ENCODE measurements at regions not wholly inside any gene's neighbourhood (a gene's known extent, or its start where the extent isn't known, plus 50 kb on each side); places are given as distances from the start of the nearest gene placed in this dataset.

GRCh38 chr5:110956913-110957813, 114.3 kb upstream of the TSLP start:
- ATAC-seq: no peak

GRCh38 chr5:110957934-110958333, 113.6 kb upstream of the TSLP start:
- no peak for ATAC-seq
- TF ChIP-seq TCF4 (CRISPR knock-in tag; IDR thresholded peaks at IDR 0.05; ENCODE audit: borderline replicate concordance) (no peak), ISL1 (CRISPR knock-in tag; IDR thresholded peaks at IDR 0.05) (peak; percentile 70)

More at GRCh38 chr5:110956913-110957813, 114.3 kb upstream of the TSLP start:
- TF ChIP-seq CSDC2 (CRISPR knock-in tag; IDR thresholded peaks at IDR 0.05) (no peak), ZNF565 (CRISPR knock-in tag; conservative IDR thresholded peaks at IDR 0.05; ENCODE audit: low read depth) (no peak), POU6F1 (CRISPR knock-in tag; IDR thresholded peaks at IDR 0.05; ENCODE audit: borderline replicate concordance, low read depth) (no peak), RARB (CRISPR knock-in tag; IDR thresholded peaks at IDR 0.05) (no peak), ZFP30 (CRISPR knock-in tag; IDR thresholded peaks at IDR 0.05) (no peak), ESRRG (CRISPR knock-in tag; IDR thresholded peaks at IDR 0.05) (no peak), BACH2 (CRISPR knock-in tag; IDR thresholded peaks at IDR 0.05; ENCODE audit: borderline replicate concordance) (no peak), TSHZ2 (CRISPR knock-in tag; IDR thresholded peaks at IDR 0.05) (no peak), TCF4 (CRISPR knock-in tag; IDR thresholded peaks at IDR 0.05; ENCODE audit: borderline replicate concordance) (no peak), ISL1 (CRISPR knock-in tag; IDR thresholded peaks at IDR 0.05) (no peak), ZNF70 (CRISPR knock-in tag; IDR thresholded peaks at IDR 0.05) (no peak), OSR1 (CRISPR knock-in tag; IDR thresholded peaks at IDR 0.05) (no peak), GLIS3 (CRISPR knock-in tag; IDR thresholded peaks at IDR 0.05) (no peak)

- no peak for TF ChIP-seq ZFP3 (CRISPR knock-in tag; IDR thresholded peaks at IDR 0.05)
- TF ChIP-seq ISL1 (CRISPR knock-in tag; IDR thresholded peaks at IDR 0.05): no peak
- TF ChIP-seq GLIS3 (CRISPR knock-in tag; IDR thresholded peaks at IDR 0.05): no peak
- no peak for TF ChIP-seq CREB5 (CRISPR knock-in tag; IDR thresholded peaks at IDR 0.05; ENCODE audit: low read depth)
- TF ChIP-seq ZNF8 (CRISPR knock-in tag; IDR thresholded peaks at IDR 0.05): no peak
- TF ChIP-seq TSHZ2 (CRISPR knock-in tag; IDR thresholded peaks at IDR 0.05): peak; percentile 66; the same call in 1 of the 2 replicates
- peak; percentile 37; the same call in 1 of the 2 replicates for TF ChIP-seq ZNF70 (CRISPR knock-in tag; IDR thresholded peaks at IDR 0.05)
- no peak for TF ChIP-seq BACH2 (CRISPR knock-in tag; IDR thresholded peaks at IDR 0.05; ENCODE audit: borderline replicate concordance)
- no peak for TF ChIP-seq CSDC2 (CRISPR knock-in tag; IDR thresholded peaks at IDR 0.05)
- TF ChIP-seq CSRNP3 (CRISPR knock-in tag; IDR thresholded peaks at IDR 0.05): no peak; the same call in 1 of the 2 replicates
- TF ChIP-seq TCF4 (CRISPR knock-in tag; IDR thresholded peaks at IDR 0.05; ENCODE audit: borderline replicate concordance): peak; percentile 91
- TF ChIP-seq ESRRG (CRISPR knock-in tag; IDR thresholded peaks at IDR 0.05): no peak
- peak; percentile 53 for ATAC-seq
Observed at GRCh38 chr5:110963495-110963894, 108.0 kb upstream of the TSLP start.

All from SK-N-SH treated with all-trans-retinoic acid at 6 μM for 48 hours (cell line).